ENCODE measurements at regions not wholly inside any gene's neighbourhood (a gene's known extent, or its start where the extent isn't known, plus 50 kb on each side); places are given as distances from the start of the nearest gene placed in this dataset.
"Not testable (repeated sequence)": the region's sequence is repeated elsewhere in the genome, so short reads cannot be mapped to it uniquely, and the experiment has no call there.

GRCh38 chr6:74368746-74369145, 672.7 kb downstream of the CD109 start:
- no peaks in the 10 kb centered on the region for H3K9me3 ChIP-seq (replicated peaks; ENCODE audit: low read length)
- no peak overlapping the region for H3K4me3 ChIP-seq (ENCODE audit: low read length)
- peak overlapping the region; percentile 14 for H3K4me2 ChIP-seq (ENCODE audit: low read length)
- no peak overlapping the region for H3K9ac ChIP-seq (ENCODE audit: low read depth, low read length)
- H3K4me1 ChIP-seq (ENCODE audit: control insufficient read depth, insufficient read depth, low read length): peaks cover 30% of the 10 kb centered on the region
- no peaks in the 10 kb centered on the region for H3K27me3 ChIP-seq (ENCODE audit: control insufficient read depth, insufficient read depth, low read length)
- no peaks in the 10 kb centered on the region for H3K36me3 ChIP-seq (ENCODE audit: insufficient read depth, low read length)

GRCh38 chr6:74366634-74367033, 670.6 kb downstream of the CD109 start:
- H3K9ac ChIP-seq (ENCODE audit: low read depth, low read length): no peak overlapping the region
- peaks cover 30% of the 10 kb centered on the region for H3K4me1 ChIP-seq (ENCODE audit: control insufficient read depth, insufficient read depth, low read length)
- H3K4me2 ChIP-seq (ENCODE audit: low read length): no peak overlapping the region
- H3K27me3 ChIP-seq (ENCODE audit: control insufficient read depth, insufficient read depth, low read length): no peaks in the 10 kb centered on the region
- no peak overlapping the region for H3K4me3 ChIP-seq (ENCODE audit: low read length)
- H3K36me3 ChIP-seq (ENCODE audit: insufficient read depth, low read length): no peaks in the 10 kb centered on the region
- no peaks in the 10 kb centered on the region for H3K9me3 ChIP-seq (replicated peaks; ENCODE audit: low read length)

- Histone ChIP-seq H3K36me3 (ENCODE audit: insufficient read depth, low read length) (no peaks in the 10 kb centered on the region), H3K4me3 (ENCODE audit: low read length) (no peak overlapping the region), H3K9ac (ENCODE audit: low read depth, low read length) (no peak overlapping the region), H3K27me3 (ENCODE audit: control insufficient read depth, insufficient read depth, low read length) (no peaks in the 10 kb centered on the region), H3K4me1 (ENCODE audit: control insufficient read depth, insufficient read depth, low read length) (peaks cover 16% of the 10 kb centered on the region), H3K9me3 (replicated peaks; ENCODE audit: low read length) (no peaks in the 10 kb centered on the region), H3K4me2 (ENCODE audit: low read length) (no peak overlapping the region)
These were observed 666.4 kb downstream of the CD109 start for GRCh38 chr6:74362391-74362790.

- Histone ChIP-seq H3K4me3 (ENCODE audit: low read length) (no peak overlapping the region), H3K9ac (ENCODE audit: low read depth, low read length) (no peak overlapping the region), H3K36me3 (ENCODE audit: insufficient read depth, low read length) (no peaks in the 10 kb centered on the region), H3K27me3 (ENCODE audit: control insufficient read depth, insufficient read depth, low read length) (no peaks in the 10 kb centered on the region), H3K4me1 (ENCODE audit: control insufficient read depth, insufficient read depth, low read length) (peaks cover 21% of the 10 kb centered on the region), H3K4me2 (ENCODE audit: low read length) (no peak overlapping the region), H3K9me3 (replicated peaks; ENCODE audit: low read length) (no peaks in the 10 kb centered on the region)
These were observed 661.3 kb downstream of the CD109 start for GRCh38 chr6:74357321-74357720.

- no peaks in the 10 kb centered on the region for H3K9me3 ChIP-seq (replicated peaks; ENCODE audit: low read length)
- no peaks in the 10 kb centered on the region for H3K27me3 ChIP-seq (ENCODE audit: control insufficient read depth, insufficient read depth, low read length)
- no peak overlapping the region for H3K4me3 ChIP-seq (ENCODE audit: low read length)
- H3K4me2 ChIP-seq (ENCODE audit: low read length): no peak overlapping the region
- H3K9ac ChIP-seq (ENCODE audit: low read depth, low read length): no peak overlapping the region
- H3K36me3 ChIP-seq (ENCODE audit: insufficient read depth, low read length): no peaks in the 10 kb centered on the region
- peaks cover 21% of the 10 kb centered on the region for H3K4me1 ChIP-seq (ENCODE audit: control insufficient read depth, insufficient read depth, low read length)
These were observed 660.4 kb downstream of the CD109 start for GRCh38 chr6:74356391-74356790.

GRCh38 chr6:74346936-74347535, 651.0 kb downstream of the CD109 start:
- no peak overlapping the region for H3K4me2 ChIP-seq (ENCODE audit: low read length)
- no peaks in the 10 kb centered on the region for H3K9me3 ChIP-seq (replicated peaks; ENCODE audit: low read length)
- no peak overlapping the region for H3K4me3 ChIP-seq (ENCODE audit: low read length)
- no peak overlapping the region for H3K9ac ChIP-seq (ENCODE audit: low read depth, low read length)
- no peaks in the 10 kb centered on the region for H3K27me3 ChIP-seq (ENCODE audit: control insufficient read depth, insufficient read depth, low read length)
- no peaks in the 10 kb centered on the region for H3K36me3 ChIP-seq (ENCODE audit: insufficient read depth, low read length)
- no peaks in the 10 kb centered on the region for H3K4me1 ChIP-seq (ENCODE audit: control insufficient read depth, insufficient read depth, low read length)

- Histone ChIP-seq H3K4me3 (ENCODE audit: low read length) (no peak overlapping the region), H3K4me1 (ENCODE audit: control insufficient read depth, insufficient read depth, low read length) (no peaks in the 10 kb centered on the region), H3K9ac (ENCODE audit: low read depth, low read length) (no peak overlapping the region), H3K36me3 (ENCODE audit: insufficient read depth, low read length) (no peaks in the 10 kb centered on the region), H3K27me3 (ENCODE audit: control insufficient read depth, insufficient read depth, low read length) (no peaks in the 10 kb centered on the region), H3K9me3 (replicated peaks; ENCODE audit: low read length) (no peaks in the 10 kb centered on the region), H3K4me2 (ENCODE audit: low read length) (no peak overlapping the region)
These were observed 647.8 kb downstream of the CD109 start for GRCh38 chr6:74343804-74344203.

- H3K36me3 ChIP-seq (ENCODE audit: insufficient read depth, low read length); H3K9ac ChIP-seq (ENCODE audit: low read depth, low read length); H3K9me3 ChIP-seq (replicated peaks; ENCODE audit: low read length); H3K4me2 ChIP-seq (ENCODE audit: low read length); H3K27me3 ChIP-seq (ENCODE audit: control insufficient read depth, insufficient read depth, low read length); H3K4me1 ChIP-seq (ENCODE audit: control insufficient read depth, insufficient read depth, low read length); H3K4me3 ChIP-seq (ENCODE audit: low read length): not testable (repeated sequence)
These were observed 647.3 kb downstream of the CD109 start for GRCh38 chr6:74343321-74343720.

GRCh38 chr6:74334722-74335121, 638.7 kb downstream of the CD109 start:
- Histone ChIP-seq H3K9ac (ENCODE audit: low read depth, low read length) (no peak overlapping the region), H3K4me1 (ENCODE audit: control insufficient read depth, insufficient read depth, low read length) (no peaks in the 10 kb centered on the region), H3K4me2 (ENCODE audit: low read length) (no peak overlapping the region), H3K36me3 (ENCODE audit: insufficient read depth, low read length) (no peaks in the 10 kb centered on the region), H3K27me3 (ENCODE audit: control insufficient read depth, insufficient read depth, low read length) (peaks cover 2% of the 10 kb centered on the region), H3K9me3 (replicated peaks; ENCODE audit: low read length) (no peaks in the 10 kb centered on the region), H3K4me3 (ENCODE audit: low read length) (no peak overlapping the region)

GRCh38 chr6:74333406-74333805, 637.4 kb downstream of the CD109 start:
- Histone ChIP-seq H3K36me3 (ENCODE audit: insufficient read depth, low read length) (no peaks in the 10 kb centered on the region), H3K4me2 (ENCODE audit: low read length) (no peak overlapping the region), H3K9me3 (replicated peaks; ENCODE audit: low read length) (no peaks in the 10 kb centered on the region), H3K27me3 (ENCODE audit: control insufficient read depth, insufficient read depth, low read length) (peaks cover 4% of the 10 kb centered on the region), H3K4me3 (ENCODE audit: low read length) (no peak overlapping the region), H3K4me1 (ENCODE audit: control insufficient read depth, insufficient read depth, low read length) (no peaks in the 10 kb centered on the region), H3K9ac (ENCODE audit: low read depth, low read length) (no peak overlapping the region)

- Histone ChIP-seq H3K4me2 (ENCODE audit: low read length) (no peak overlapping the region), H3K36me3 (ENCODE audit: insufficient read depth, low read length) (no peaks in the 10 kb centered on the region), H3K9ac (ENCODE audit: low read depth, low read length) (no peak overlapping the region), H3K27me3 (ENCODE audit: control insufficient read depth, insufficient read depth, low read length) (no peaks in the 10 kb centered on the region), H3K4me1 (ENCODE audit: control insufficient read depth, insufficient read depth, low read length) (no peaks in the 10 kb centered on the region), H3K9me3 (replicated peaks; ENCODE audit: low read length) (no peaks in the 10 kb centered on the region), H3K4me3 (ENCODE audit: low read length) (no peak overlapping the region)
These were observed 624.7 kb downstream of the CD109 start for GRCh38 chr6:74320715-74321114.

- no peaks in the 10 kb centered on the region for H3K9me3 ChIP-seq (replicated peaks; ENCODE audit: low read length)
- H3K4me2 ChIP-seq (ENCODE audit: low read length): no peak overlapping the region
- no peaks in the 10 kb centered on the region for H3K4me1 ChIP-seq (ENCODE audit: control insufficient read depth, insufficient read depth, low read length)
- H3K36me3 ChIP-seq (ENCODE audit: insufficient read depth, low read length): no peaks in the 10 kb centered on the region
- no peak overlapping the region for H3K9ac ChIP-seq (ENCODE audit: low read depth, low read length)
- no peaks in the 10 kb centered on the region for H3K27me3 ChIP-seq (ENCODE audit: control insufficient read depth, insufficient read depth, low read length)
- H3K4me3 ChIP-seq (ENCODE audit: low read length): no peak overlapping the region
These were observed 624.1 kb downstream of the CD109 start for GRCh38 chr6:74320074-74320473.
